Jurkat, Clone E6-1 (cell line): ENCODE measurements at regions not wholly inside any gene's neighbourhood (a gene's known extent, or its start where the extent isn't known, plus 50 kb on each side); places are given as distances from the start of the nearest gene placed in this dataset.

Experiments used
- DNase-seq: peaks from one replicate; pipeline ENCODE4 v3.0.0-alpha.2; 2011; ENCODE audit warnings: low read depth, low spot score
- H3K4me3 ChIP-seq: 2 replicates; pipeline ENCODE4 v1.5.1; 2011; ENCODE audit warnings: mild to moderate bottlenecking, low read length, control low read depth, moderate library complexity

- no peak overlapping the region for H3K4me3 ChIP-seq
- DNase-seq, result no peak
Measured at GRCh38 chr13:74845806-74846205, 636.2 kb downstream of the TBC1D4 start.

GRCh38 chr13:74841651-74842050 is 640.3 kb downstream of the TBC1D4 start:
- no peak for DNase-seq
- H3K4me3 ChIP-seq, result no peak overlapping the region

- DNase-seq, result no peak
- no peak overlapping the region for H3K4me3 ChIP-seq
Measured at GRCh38 chr13:74841123-74841522, 640.8 kb downstream of the TBC1D4 start.

- no peak for DNase-seq
Measured at GRCh38 chr13:74839656-74840055, 642.3 kb downstream of the TBC1D4 start.

GRCh38 chr13:74838096-74838495 is 643.9 kb downstream of the TBC1D4 start:
- no peak for DNase-seq
- H3K4me3 ChIP-seq, result no peak overlapping the region

More at GRCh38 chr13:74839656-74840055, 642.3 kb downstream of the TBC1D4 start:
- H3K4me3 ChIP-seq, result no peak overlapping the region

- H3K4me3 ChIP-seq, result no peak overlapping the region
Measured at GRCh38 chr13:74836628-74837027, 645.3 kb downstream of the TBC1D4 start.

GRCh38 chr13:74835579-74835978 is 646.4 kb downstream of the TBC1D4 start:
- DNase-seq, result no peak
- H3K4me3 ChIP-seq, result no peak overlapping the region

More at GRCh38 chr13:74836628-74837027, 645.3 kb downstream of the TBC1D4 start:
- DNase-seq, result no peak

- no peak overlapping the region for H3K4me3 ChIP-seq
- no peak for DNase-seq
Measured at GRCh38 chr13:74825938-74826246, 656.1 kb downstream of the TBC1D4 start.

GRCh38 chr13:74825152-74825937 is 656.6 kb downstream of the TBC1D4 start:
- DNase-seq, result no peak

GRCh38 chr13:74820809-74821208 is 661.2 kb downstream of the TBC1D4 start:
- DNase-seq, result no peak
- no peak overlapping the region for H3K4me3 ChIP-seq

More at GRCh38 chr13:74825152-74825937, 656.6 kb downstream of the TBC1D4 start:
- H3K4me3 ChIP-seq, result no peak overlapping the region

GRCh38 chr13:74819549-74819948 is 662.4 kb downstream of the TBC1D4 start:
- no peak overlapping the region for H3K4me3 ChIP-seq
- DNase-seq, result no peak

- H3K4me3 ChIP-seq, result no peak overlapping the region
- no peak for DNase-seq
Measured at GRCh38 chr13:74816737-74817136, 665.2 kb downstream of the TBC1D4 start.

GRCh38 chr13:74796157-74796556 is 662.0 kb upstream of the KLF12 start:
- DNase-seq, result no peak
- H3K4me3 ChIP-seq, result no peak overlapping the region

GRCh38 chr13:74795526-74795925 is 661.3 kb upstream of the KLF12 start:
- DNase-seq, result no peak

GRCh38 chr13:74794582-74794981 is 660.4 kb upstream of the KLF12 start:
- no peak for DNase-seq
- H3K4me3 ChIP-seq, result no peak overlapping the region

More at GRCh38 chr13:74795526-74795925, 661.3 kb upstream of the KLF12 start:
- no peak overlapping the region for H3K4me3 ChIP-seq

- no peak for DNase-seq
- H3K4me3 ChIP-seq, result no peak overlapping the region
Measured at GRCh38 chr13:74794147-74794546, 659.9 kb upstream of the KLF12 start.

- H3K4me3 ChIP-seq, result no peak overlapping the region
- DNase-seq, result no peak
Measured at GRCh38 chr13:74784959-74785358, 650.8 kb upstream of the KLF12 start.

- no peak for DNase-seq
- H3K4me3 ChIP-seq, result no peak overlapping the region
Measured at GRCh38 chr13:74778946-74779345, 644.7 kb upstream of the KLF12 start.

- no peak overlapping the region for H3K4me3 ChIP-seq
- no peak for DNase-seq
Measured at GRCh38 chr13:74778087-74778486, 643.9 kb upstream of the KLF12 start.

GRCh38 chr13:74774264-74774663 is 640.1 kb upstream of the KLF12 start:
- no peak for DNase-seq
- H3K4me3 ChIP-seq, result no peak overlapping the region

GRCh38 chr13:74773248-74773647 is 639.0 kb upstream of the KLF12 start:
- no peak for DNase-seq
- H3K4me3 ChIP-seq, result no peak overlapping the region
